ENCODE measurements at regions not wholly inside any gene's neighbourhood (a gene's known extent, or its start where the extent isn't known, plus 50 kb on each side); places are given as distances from the start of the nearest gene placed in this dataset.

GRCh38 chr9:106334081-106334480, 528.9 kb upstream of the ZNF462 start:
- no peak overlapping the region for H3K27ac Mint-ChIP-seq
- no peak for TF ChIP-seq FOXP1 (CRISPR knock-in tag; IDR thresholded peaks at IDR 0.05; ENCODE audit: borderline replicate concordance)
- no peak for TF ChIP-seq ZNF263 (CRISPR knock-in tag; IDR thresholded peaks at IDR 0.05; ENCODE audit: low read depth)
- no peak for TF ChIP-seq ZNF281 (CRISPR knock-in tag; IDR thresholded peaks at IDR 0.05)
- TF ChIP-seq MXD4 (CRISPR knock-in tag; IDR thresholded peaks at IDR 0.05; ENCODE audit: borderline replicate concordance), result no peak
- TF ChIP-seq NFE2L1 (CRISPR knock-in tag; IDR thresholded peaks at IDR 0.05), result no peak
- no peak for TF ChIP-seq ZNF396 (CRISPR knock-in tag; IDR thresholded peaks at IDR 0.05; ENCODE audit: borderline replicate concordance)
- TF ChIP-seq SOX15 (CRISPR knock-in tag; IDR thresholded peaks at IDR 0.05), result no peak
- no peak for TF ChIP-seq CREB1 (CRISPR knock-in tag; IDR thresholded peaks at IDR 0.05)
- no peak for TF ChIP-seq TEAD1 (CRISPR knock-in tag; IDR thresholded peaks at IDR 0.05)
- TF ChIP-seq ZNF416 (CRISPR knock-in tag; IDR thresholded peaks at IDR 0.05), result no peak
- TF ChIP-seq ATF6 (CRISPR knock-in tag; IDR thresholded peaks at IDR 0.05), result no peak
- no peak for TF ChIP-seq NR2C2 (CRISPR knock-in tag; IDR thresholded peaks at IDR 0.05)
- no peak for TF ChIP-seq PRRX2 (CRISPR knock-in tag; IDR thresholded peaks at IDR 0.05)
- no peak for TF ChIP-seq IRF1 (CRISPR knock-in tag; IDR thresholded peaks at IDR 0.05)
- TF ChIP-seq ESRRA (CRISPR knock-in tag; IDR thresholded peaks at IDR 0.05; ENCODE audit: borderline replicate concordance), result no peak
- no peak for TF ChIP-seq ETV6 (CRISPR knock-in tag; IDR thresholded peaks at IDR 0.05)
- no peak for TF ChIP-seq NFATC4 (CRISPR knock-in tag; IDR thresholded peaks at IDR 0.05)
- TF ChIP-seq, protein P1, sequence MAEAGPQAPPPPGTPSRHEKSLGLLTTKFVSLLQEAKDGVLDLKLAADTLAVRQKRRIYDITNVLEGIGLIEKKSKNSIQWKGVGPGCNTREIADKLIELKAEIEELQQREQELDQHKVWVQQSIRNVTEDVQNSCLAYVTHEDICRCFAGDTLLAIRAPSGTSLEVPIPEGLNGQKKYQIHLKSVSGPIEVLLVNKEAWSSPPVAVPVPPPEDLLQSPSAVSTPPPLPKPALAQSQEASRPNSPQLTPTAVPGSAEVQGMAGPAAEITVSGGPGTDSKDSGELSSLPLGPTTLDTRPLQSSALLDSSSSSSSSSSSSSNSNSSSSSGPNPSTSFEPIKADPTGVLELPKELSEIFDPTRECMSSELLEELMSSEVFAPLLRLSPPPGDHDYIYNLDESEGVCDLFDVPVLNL (CRISPR knock-in tag; IDR thresholded peaks at IDR 0.05; ENCODE audit: borderline replicate concordance, low read depth), result no peak
- H3K27me3 Mint-ChIP-seq (ENCODE audit: low read depth), result no peaks in the 10 kb centered on the region
- peaks cover 5% of the 10 kb centered on the region; the same call in 1 of the 2 replicates for H3K9me3 Mint-ChIP-seq
- H3K4me1 Mint-ChIP-seq, result no peaks in the 10 kb centered on the region
- POLR2A ChIA-PET, result no interaction called here
- H3K4me3 Mint-ChIP-seq, result no peak overlapping the region
- CTCF ChIA-PET, result no interaction called here
- H3K36me3 Mint-ChIP-seq, result no peaks in the 10 kb centered on the region
- ATAC-seq (no peak), DNase-seq (ENCODE audit: low spot score) (no peak)

GRCh38 chr9:106339882-106340281, 523.1 kb upstream of the ZNF462 start:
- no peak overlapping the region for H3K27ac Mint-ChIP-seq
- ATAC-seq (no peak), DNase-seq (ENCODE audit: low spot score) (no peak)
- ChIA-PET CTCF (interaction anchor here (0.9 kb wide), 1 partner anchor 245 kb away, joined by 3 read pairs; no protein-coding TSS in a partner anchor), POLR2A (no interaction called here)
- no peak overlapping the region for H3K4me3 Mint-ChIP-seq
- no peaks in the 10 kb centered on the region for H3K4me1 Mint-ChIP-seq
- no peaks in the 10 kb centered on the region for H3K27me3 Mint-ChIP-seq (ENCODE audit: low read depth)
- H3K36me3 Mint-ChIP-seq, result no peaks in the 10 kb centered on the region
- peaks cover 5% of the 10 kb centered on the region; the same call in 1 of the 2 replicates for H3K9me3 Mint-ChIP-seq
- TF ChIP-seq PRDM15 (CRISPR knock-in tag; IDR thresholded peaks at IDR 0.05) (no peak), FOXK1 (CRISPR knock-in tag; IDR thresholded peaks at IDR 0.05) (no peak), JUN (CRISPR knock-in tag; IDR thresholded peaks at IDR 0.05) (no peak), NFATC4 (CRISPR knock-in tag; IDR thresholded peaks at IDR 0.05) (no peak), KAT7 (CRISPR knock-in tag; IDR thresholded peaks at IDR 0.05; ENCODE audit: borderline replicate concordance) (no peak), JAZF1 (CRISPR knock-in tag; IDR thresholded peaks at IDR 0.05) (no peak)
- TF ChIP-seq, protein P2, sequence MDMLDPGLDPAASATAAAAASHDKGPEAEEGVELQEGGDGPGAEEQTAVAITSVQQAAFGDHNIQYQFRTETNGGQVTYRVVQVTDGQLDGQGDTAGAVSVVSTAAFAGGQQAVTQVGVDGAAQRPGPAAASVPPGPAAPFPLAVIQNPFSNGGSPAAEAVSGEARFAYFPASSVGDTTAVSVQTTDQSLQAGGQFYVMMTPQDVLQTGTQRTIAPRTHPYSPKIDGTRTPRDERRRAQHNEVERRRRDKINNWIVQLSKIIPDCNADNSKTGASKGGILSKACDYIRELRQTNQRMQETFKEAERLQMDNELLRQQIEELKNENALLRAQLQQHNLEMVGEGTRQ (CRISPR knock-in tag; IDR thresholded peaks at IDR 0.05), result no peak

Data from WTC11 (cell line).